Sigmoid colon (tissue), 4 donors: ENCODE measurements at regions not wholly inside any gene's neighbourhood (a gene's known extent, or its start where the extent isn't known, plus 50 kb on each side); places are given as distances from the start of the nearest gene placed in this dataset.

Source experiments
- EP300 ChIP-seq, 4 donors: sonication (generic); formaldehyde crosslinking; IDR thresholded peaks; one replicate each; pipeline ENCODE4 v1.6.1; 2017; ENCODE audit warnings: antibody characterized with exemption in 4 of 4
- POLR2AphosphoS5 ChIP-seq, 4 donors: sonication (generic); formaldehyde crosslinking; IDR thresholded peaks; one replicate each; pipeline ENCODE4 v1.6.1; 2017; ENCODE audit warnings: antibody characterized with exemption in 4 of 4
- TF ChIP-seq, protein P1 (sequence below), 4 experiments: fragments of 450-650 bp in 3 of 4; fragments of 200-600 bp in 1 of 4; IDR thresholded peaks; one replicate each; pipeline ENCODE4 v1.5.1; 2016 to 2019; ENCODE audit warnings: antibody characterized with exemption in 4 of 4, mild to moderate bottlenecking in 3 of 4, moderate library complexity in 2 of 4

DNA sequence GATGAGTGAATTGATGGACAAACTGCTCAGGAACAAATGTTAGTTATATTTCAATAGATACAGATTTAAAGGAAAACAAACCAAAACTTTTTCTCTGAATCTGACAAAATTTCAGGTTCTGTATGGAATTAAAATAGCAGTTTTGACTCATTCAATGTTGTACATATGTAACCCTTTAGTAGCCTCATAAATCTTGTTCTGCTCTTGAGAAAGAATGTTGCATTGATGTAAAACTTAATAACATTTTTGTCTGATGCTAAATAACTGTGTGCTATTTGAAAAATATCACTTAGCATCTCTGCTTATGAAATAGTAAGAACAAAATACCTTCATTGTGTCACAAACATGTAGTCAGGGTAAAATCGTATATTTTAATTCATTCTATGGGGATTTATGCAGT lies 168.9 kb upstream of the NOVA1 start:
- TF ChIP-seq POLR2AphosphoS5 (IDR thresholded peaks at IDR 0.05) (no peak), EP300 (IDR thresholded peaks at IDR 0.05) (no peak)
- TF ChIP-seq, protein P1, sequence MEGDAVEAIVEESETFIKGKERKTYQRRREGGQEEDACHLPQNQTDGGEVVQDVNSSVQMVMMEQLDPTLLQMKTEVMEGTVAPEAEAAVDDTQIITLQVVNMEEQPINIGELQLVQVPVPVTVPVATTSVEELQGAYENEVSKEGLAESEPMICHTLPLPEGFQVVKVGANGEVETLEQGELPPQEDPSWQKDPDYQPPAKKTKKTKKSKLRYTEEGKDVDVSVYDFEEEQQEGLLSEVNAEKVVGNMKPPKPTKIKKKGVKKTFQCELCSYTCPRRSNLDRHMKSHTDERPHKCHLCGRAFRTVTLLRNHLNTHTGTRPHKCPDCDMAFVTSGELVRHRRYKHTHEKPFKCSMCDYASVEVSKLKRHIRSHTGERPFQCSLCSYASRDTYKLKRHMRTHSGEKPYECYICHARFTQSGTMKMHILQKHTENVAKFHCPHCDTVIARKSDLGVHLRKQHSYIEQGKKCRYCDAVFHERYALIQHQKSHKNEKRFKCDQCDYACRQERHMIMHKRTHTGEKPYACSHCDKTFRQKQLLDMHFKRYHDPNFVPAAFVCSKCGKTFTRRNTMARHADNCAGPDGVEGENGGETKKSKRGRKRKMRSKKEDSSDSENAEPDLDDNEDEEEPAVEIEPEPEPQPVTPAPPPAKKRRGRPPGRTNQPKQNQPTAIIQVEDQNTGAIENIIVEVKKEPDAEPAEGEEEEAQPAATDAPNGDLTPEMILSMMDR (IDR thresholded peaks at IDR 0.05), result no peak
